T-cell (primary cell): ENCODE measurements at regions not wholly inside any gene's neighbourhood (a gene's known extent, or its start where the extent isn't known, plus 50 kb on each side); places are given as distances from the start of the nearest gene placed in this dataset.
A peak's percentile ranks its signal among the peaks of the same experiment; 100 is the strongest.

ENCODE experiments used
- ATAC-seq, 4 experiments: fragments of 200-7000 bp in 3 of 4; fragments of 150-1000 bp in 1 of 4; cut with Tn5 transposase; replicated peaks in 1 of 4; 1 replicate in 3 of 4; 2 replicates in 1 of 4; pipeline ENCODE4 v1.10.0; 2021; ENCODE audit warnings: moderate library complexity in 3 of 4, mild to moderate bottlenecking in 2 of 4, moderate number of reproducible peaks in 1 of 4
- CTCF ChIA-PET, 2 donors: fragments of 300-600 bp; sonication (Branson Sonifier 250); formaldehyde crosslinking; loops; one replicate each; lab custom pipeline; 2022; ENCODE audit warnings: antibody characterized with exemption in 2 of 2; lab: Charles Lee
- POLR2A ChIA-PET, 2 donors: fragments of 300-600 bp; sonication (Branson Sonifier 250); formaldehyde crosslinking; loops; one replicate each; lab custom pipeline; 2022; ENCODE audit warnings: antibody characterized with exemption in 2 of 2; lab: Charles Lee
- DNase-seq, 35 experiments: peaks; one replicate each; pipeline versions ENCODE4 v3.0.0 to v3.0.0-alpha.2; 2013 to 2023
- H3K27ac ChIP-seq: one replicate; pipeline ENCODE4 v1.5.1; 2013; ENCODE audit warnings: low read length
- H3K27me3 ChIP-seq, 2 experiments: replicated peaks in 1 of 2; 1 replicate in 1 of 2; 2 replicates in 1 of 2; pipeline versions ENCODE4 v1.6.1 to v1.7.0; 2013; ENCODE audit warnings: low read length in 1 of 2, mixed read lengths in 1 of 2; ENCODE audit not compliant: control insufficient read depth in 2 of 2, insufficient read depth in 2 of 2; ENCODE audit errors: extremely low read depth in 1 of 2
- H3K36me3 ChIP-seq, 2 donors: 1 replicate in 1 of 2; 2 replicates in 1 of 2; pipeline versions ENCODE4 v1.6.1 to v1.7.0; 2013; ENCODE audit warnings: low read length in 1 of 2; ENCODE audit not compliant: control insufficient read depth in 2 of 2, insufficient read depth in 1 of 2; ENCODE audit errors: extremely low read depth in 1 of 2
- H3K4me1 ChIP-seq, 2 experiments: 1 replicate in 1 of 2; 2 replicates in 1 of 2; pipeline versions ENCODE4 v1.6.1 to v1.7.0; 2013; ENCODE audit warnings: low read length in 2 of 2, mixed read lengths in 1 of 2; ENCODE audit not compliant: insufficient read depth in 2 of 2, control insufficient read depth in 1 of 2; ENCODE audit errors: extremely low read depth in 1 of 2
- H3K4me3 ChIP-seq, 2 donors: 1 replicate in 1 of 2; 2 replicates in 1 of 2; pipeline versions ENCODE4 v1.5.1 to v1.7.0; 2013; ENCODE audit warnings: mild to moderate bottlenecking in 2 of 2, low read length in 1 of 2, moderate library complexity in 1 of 2; ENCODE audit not compliant: control insufficient read depth in 1 of 2; ENCODE audit errors: extremely low read depth in 1 of 2
- H3K9me3 ChIP-seq: 2 replicates; pipeline ENCODE4 v1.7.0; 2013
- H3K27ac Mint-ChIP-seq, 2 donors: one replicate each; pipeline ENCODE4 v1.8.0; 2020 to 2021; ENCODE audit warnings: mild to moderate bottlenecking in 2 of 2, mixed read lengths in 2 of 2
- H3K27me3 Mint-ChIP-seq, 2 donors: one replicate each; pipeline ENCODE4 v1.8.0; 2021 to 2022; ENCODE audit warnings: mixed read lengths in 2 of 2
- H3K36me3 Mint-ChIP-seq: one replicate; pipeline ENCODE4 v1.8.0; 2021; ENCODE audit warnings: mixed read lengths
- H3K4me1 Mint-ChIP-seq, 3 donors: one replicate each; pipeline ENCODE4 v1.8.0; 2020 to 2022; ENCODE audit warnings: mixed read lengths in 3 of 3, mild to moderate bottlenecking in 1 of 3
- H3K4me3 Mint-ChIP-seq, 3 donors: one replicate each; pipeline ENCODE4 v1.8.0; 2020 to 2022; ENCODE audit warnings: mild to moderate bottlenecking in 3 of 3, mixed read lengths in 3 of 3, moderate library complexity in 3 of 3
- H3K9me3 Mint-ChIP-seq, 3 donors: one replicate each; pipeline ENCODE4 v1.8.0; 2020 to 2022; ENCODE audit warnings: mixed read lengths in 3 of 3
- WGBS: methylation state at CpG from one replicate; pipeline ENCODE4 v1.1.5; 2013; ENCODE audit warnings: missing lambda C conversion rate; ENCODE audit not compliant: insufficient coverage; 5-methylcytosine and 5-hydroxymethylcytosine counted together

- DNase-seq, result no peak
- H3K27me3 Mint-ChIP-seq, result peaks cover 0 to 3% of the 10 kb centered on the region in 2 donors
- CTCF ChIA-PET, result no interaction called here
- peaks cover 1 to 8% of the 10 kb centered on the region in 2 experiments for H3K4me1 ChIP-seq
- H3K36me3 Mint-ChIP-seq, result no peaks in the 10 kb centered on the region
- H3K27ac Mint-ChIP-seq, result no peak overlapping the region
- no peak overlapping the region for H3K4me3 ChIP-seq
- no peaks in the 10 kb centered on the region for H3K9me3 ChIP-seq
- H3K36me3 ChIP-seq, result no peaks in the 10 kb centered on the region
- POLR2A ChIA-PET, result no interaction called here
- H3K4me1 Mint-ChIP-seq, result peaks cover under 1 to 3% (median under 1%) of the 10 kb centered on the region in 3 donors
- ATAC-seq, result no peak
- H3K4me3 Mint-ChIP-seq, result no peak overlapping the region
- H3K27ac ChIP-seq, result no peak overlapping the region
- H3K9me3 Mint-ChIP-seq, result no peaks in the 10 kb centered on the region
- no peaks in the 10 kb centered on the region for H3K27me3 ChIP-seq
- WGBS, result 40% methylated on average over 2 of the region's 3 CpGs
Measured at GRCh38 chr5:67542479-67542878, 345.9 kb upstream of the CD180 start.

GRCh38 chr5:67541875-67542274, 345.3 kb upstream of the CD180 start:
- Histone ChIP-seq H3K4me3 (no peak overlapping the region), H3K9me3 (no peaks in the 10 kb centered on the region), H3K36me3 (no peaks in the 10 kb centered on the region), H3K27ac (no peak overlapping the region), H3K4me1 (peaks cover 2 to 8% of the 10 kb centered on the region in 2 experiments), H3K27me3 (no peaks in the 10 kb centered on the region)
- ChIA-PET CTCF (no interaction called here), POLR2A (no interaction called here)
- Mint-ChIP-seq H3K4me3 (no peak overlapping the region), H3K27ac (no peak overlapping the region), H3K27me3 (peaks cover 0 to 3% of the 10 kb centered on the region in 2 donors), H3K36me3 (no peaks in the 10 kb centered on the region), H3K9me3 (no peaks in the 10 kb centered on the region), H3K4me1 (peaks cover 0 to 2% (median 0%) of the 10 kb centered on the region in 3 donors)
- no CpG with 5 or more reads among the region's 1 CpG for WGBS
- ATAC-seq (no peak), DNase-seq (no peak)

GRCh38 chr5:67538855-67539506, 342.4 kb upstream of the CD180 start:
- Histone ChIP-seq H3K4me3 (no peak overlapping the region), H3K27me3 (no peaks in the 10 kb centered on the region), H3K27ac (no peak overlapping the region), H3K9me3 (no peaks in the 10 kb centered on the region), H3K4me1 (peaks cover 2 to 8% of the 10 kb centered on the region in 2 experiments), H3K36me3 (no peaks in the 10 kb centered on the region)
- POLR2A ChIA-PET, result no interaction called here
- DNase-seq (no peak), ATAC-seq (no peak)
- H3K27me3 Mint-ChIP-seq, result no peaks in the 10 kb centered on the region
- H3K4me3 Mint-ChIP-seq, result no peak overlapping the region
- H3K4me1 Mint-ChIP-seq, result peaks cover 2 to 5% (median 4%) of the 10 kb centered on the region in 3 donors
- H3K9me3 Mint-ChIP-seq, result no peaks in the 10 kb centered on the region
- no peaks in the 10 kb centered on the region for H3K36me3 Mint-ChIP-seq
- no peak overlapping the region for H3K27ac Mint-ChIP-seq
- 80% methylated on average over 1 of the region's 2 CpGs for WGBS
- CTCF ChIA-PET, result interaction anchor here in 1 of 2 donors (0.6 kb wide), 1 partner anchor 706 kb away, joined by 3 read pairs; no protein-coding TSS in a partner anchor

GRCh38 chr5:67537439-67538148, 341.0 kb upstream of the CD180 start:
- H3K36me3 ChIP-seq, result no peaks in the 10 kb centered on the region
- no peaks in the 10 kb centered on the region for H3K9me3 Mint-ChIP-seq
- H3K4me1 Mint-ChIP-seq, result peaks cover 2 to 5% (median 4%) of the 10 kb centered on the region in 3 donors
- H3K36me3 Mint-ChIP-seq, result no peaks in the 10 kb centered on the region
- peak; percentile 31 to 52 (median 44) for ATAC-seq
- peak overlapping the region in 1 of 2 donors; percentile 40 for H3K4me3 ChIP-seq
- no peak overlapping the region for H3K4me3 Mint-ChIP-seq
- peak overlapping the region in 1 of 2 donors; percentile 20 for H3K27ac Mint-ChIP-seq
- no peaks in the 10 kb centered on the region for H3K27me3 Mint-ChIP-seq
- H3K27ac ChIP-seq, result peak overlapping the region; percentile 54
- H3K9me3 ChIP-seq, result no peaks in the 10 kb centered on the region
- POLR2A ChIA-PET, result interaction anchor here in 1 of 2 donors (0.5 kb wide), 1 partner anchor 65 kb away, joined by 3 read pairs; no protein-coding TSS in a partner anchor
- peak in 2 of 35 experiments; percentile 9 to 42 for DNase-seq
- H3K4me1 ChIP-seq, result peaks cover 2 to 8% of the 10 kb centered on the region in 2 experiments
- WGBS, result 10% methylated on average over 2 of the region's 5 CpGs
- CTCF ChIA-PET, result no interaction called here
- H3K27me3 ChIP-seq, result no peaks in the 10 kb centered on the region

- Histone ChIP-seq H3K36me3 (no peaks in the 10 kb centered on the region), H3K9me3 (no peaks in the 10 kb centered on the region), H3K27ac (no peak overlapping the region), H3K27me3 (no peaks in the 10 kb centered on the region), H3K4me1 (peaks cover 2 to 8% of the 10 kb centered on the region in 2 experiments), H3K4me3 (no peak overlapping the region)
- WGBS, result 100% methylated on average over 1 of the region's 3 CpGs
- ChIA-PET POLR2A (no interaction called here), CTCF (no interaction called here)
- Mint-ChIP-seq H3K27me3 (no peaks in the 10 kb centered on the region), H3K4me3 (peak overlapping the region in 1 of 3 donors; percentile 18), H3K36me3 (no peaks in the 10 kb centered on the region), H3K27ac (peak overlapping the region in 1 of 2 donors; percentile 20), H3K4me1 (peaks cover 2 to 4% (median 3%) of the 10 kb centered on the region in 3 donors), H3K9me3 (no peaks in the 10 kb centered on the region)
- ATAC-seq, result no peak
- DNase-seq, result no peak
Measured at GRCh38 chr5:67536866-67537265, 340.3 kb upstream of the CD180 start.

GRCh38 chr5:67530609-67531255, 334.1 kb upstream of the CD180 start:
- ChIA-PET CTCF (no interaction called here), POLR2A (no interaction called here)
- Mint-ChIP-seq H3K27ac (no peak overlapping the region), H3K9me3 (peaks cover 0 to 11% (median 5%) of the 10 kb centered on the region in 3 donors), H3K27me3 (no peaks in the 10 kb centered on the region), H3K36me3 (peaks cover 5% of the 10 kb centered on the region), H3K4me1 (peaks cover 0 to 2% (median 0%) of the 10 kb centered on the region in 3 donors), H3K4me3 (no peak overlapping the region)
- H3K27ac ChIP-seq, result no peak overlapping the region
- no peaks in the 10 kb centered on the region for H3K9me3 ChIP-seq
- DNase-seq, result no peak
- no peaks in the 10 kb centered on the region for H3K36me3 ChIP-seq
- no peaks in the 10 kb centered on the region for H3K4me1 ChIP-seq
- no peak overlapping the region for H3K4me3 ChIP-seq
- no peaks in the 10 kb centered on the region for H3K27me3 ChIP-seq
- WGBS, result no CpG with 5 or more reads among the region's 6 CpGs
- ATAC-seq, result no peak
